ENCODE measurements at regions not wholly inside any gene's neighbourhood (a gene's known extent, or its start where the extent isn't known, plus 50 kb on each side); places are given as distances from the start of the nearest gene placed in this dataset.
"Not testable (repeated sequence)": the region's sequence is repeated elsewhere in the genome, so short reads cannot be mapped to it uniquely, and the experiment has no call there.

GRCh38 chr10:33498391-33498891, 164.0 kb upstream of the NRP1 start:
- DNase-seq: peak; percentile 89

DNA sequence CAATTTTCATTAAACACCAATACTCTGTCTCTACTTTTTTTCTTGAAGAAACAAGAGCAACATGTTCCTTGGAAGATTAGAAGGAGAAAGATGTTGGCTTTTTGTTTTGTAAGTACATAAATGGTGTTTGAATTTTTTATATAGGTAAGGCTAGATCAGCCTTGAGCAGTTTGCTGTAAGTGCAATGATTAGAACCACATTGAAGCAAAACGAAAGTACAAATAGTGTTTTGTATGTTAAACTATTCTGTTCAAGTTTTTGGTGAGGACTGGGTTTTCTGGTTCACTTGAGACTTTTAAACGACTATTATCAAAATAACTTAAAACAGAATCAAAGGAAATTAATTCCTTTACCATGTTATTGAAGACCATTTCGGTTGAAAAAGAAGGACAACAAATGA, 162.9 kb upstream of the NRP1 start:
- no peak for DNase-seq

DNA sequence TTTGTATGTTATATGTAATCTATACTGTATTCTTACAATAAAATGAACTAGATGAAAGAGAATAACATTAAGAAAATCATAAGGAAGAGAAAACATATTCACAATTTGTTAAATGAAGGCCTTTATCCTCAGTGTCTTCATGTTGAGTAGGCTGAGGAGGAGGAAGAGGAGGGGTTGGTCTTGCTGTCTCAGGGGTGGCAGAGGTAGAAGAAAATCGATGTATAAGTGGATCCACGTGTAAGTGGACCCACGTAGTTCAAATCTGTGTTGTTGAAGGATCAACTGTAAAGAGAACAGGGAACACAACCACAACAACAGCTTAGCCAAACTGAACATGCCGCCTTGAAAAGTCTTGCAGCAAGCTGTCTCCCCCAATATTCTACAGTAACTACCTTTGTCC, 161.6 kb upstream of the NRP1 start:
- DNase-seq: no peak

DNA sequence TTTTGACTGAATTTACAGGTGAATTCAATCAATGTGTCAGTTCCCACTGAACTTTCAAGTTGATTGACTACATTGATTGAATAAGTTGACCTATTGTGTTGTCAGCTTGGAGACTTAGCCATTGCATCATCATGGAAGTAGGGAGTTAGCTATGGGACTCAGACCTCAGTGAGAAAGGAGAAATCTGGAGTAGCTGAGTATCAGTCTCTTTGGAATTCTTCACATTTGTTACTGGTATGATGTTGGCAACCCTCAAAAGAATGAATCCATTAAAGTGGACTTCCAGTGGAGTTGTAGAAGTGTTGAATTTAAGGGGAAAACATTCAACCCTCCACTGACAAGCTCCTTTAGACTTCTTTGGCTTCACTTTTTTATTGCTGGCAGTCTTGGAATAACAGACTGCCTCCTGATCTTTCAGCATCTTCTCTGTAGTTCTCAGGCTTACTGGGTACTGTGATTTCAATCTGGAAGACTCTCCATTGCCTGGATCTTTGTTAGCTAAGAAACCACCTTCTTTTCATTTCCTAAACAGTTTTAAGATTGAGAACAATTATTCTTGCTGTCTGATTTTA, 160.3 kb upstream of the NRP1 start:
- DNase-seq: no peak

GRCh38 chr10:33493978-33494377, 159.5 kb upstream of the NRP1 start:
- DNase-seq: no peak

GRCh38 chr10:33493497-33493896, 159.0 kb upstream of the NRP1 start:
- no peak for DNase-seq

GRCh38 chr10:33492701-33493345, 158.4 kb upstream of the NRP1 start:
- DNase-seq: no peak

DNA sequence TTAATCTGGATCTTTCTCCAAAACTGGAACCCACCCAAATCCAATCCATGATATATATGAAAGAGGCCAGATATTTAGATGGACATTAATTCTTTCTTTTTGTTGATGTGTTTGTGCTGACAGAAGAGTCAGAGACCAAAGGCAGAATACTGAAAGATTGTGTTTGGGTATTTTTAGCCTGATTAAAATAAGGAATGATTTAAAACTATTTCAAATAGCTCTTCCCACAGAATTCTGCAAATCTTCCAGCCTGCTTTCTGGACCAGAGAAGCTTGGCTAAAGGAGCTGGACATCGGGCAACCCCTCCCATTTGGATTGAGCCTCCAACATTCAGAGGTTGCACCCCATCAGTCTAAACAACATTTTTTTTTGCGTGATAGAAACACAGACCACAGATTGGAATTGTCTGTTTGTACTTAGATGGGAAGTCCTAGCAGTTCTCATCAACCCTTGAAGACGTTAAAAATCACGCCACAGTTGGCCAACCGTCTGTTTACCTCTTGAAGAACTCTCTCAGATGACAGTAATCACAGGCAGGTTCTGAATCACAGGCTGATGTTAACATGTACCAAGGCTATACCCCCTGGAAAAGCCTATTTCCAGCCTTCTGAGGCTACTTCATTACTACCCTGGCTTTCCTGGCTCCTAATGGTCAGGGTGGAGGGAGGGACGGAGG, 155.2 kb upstream of the NRP1 start:
- no peak for DNase-seq

GRCh38 chr10:33487014-33487776, 152.7 kb upstream of the NRP1 start:
- DNase-seq: no peak

DNA sequence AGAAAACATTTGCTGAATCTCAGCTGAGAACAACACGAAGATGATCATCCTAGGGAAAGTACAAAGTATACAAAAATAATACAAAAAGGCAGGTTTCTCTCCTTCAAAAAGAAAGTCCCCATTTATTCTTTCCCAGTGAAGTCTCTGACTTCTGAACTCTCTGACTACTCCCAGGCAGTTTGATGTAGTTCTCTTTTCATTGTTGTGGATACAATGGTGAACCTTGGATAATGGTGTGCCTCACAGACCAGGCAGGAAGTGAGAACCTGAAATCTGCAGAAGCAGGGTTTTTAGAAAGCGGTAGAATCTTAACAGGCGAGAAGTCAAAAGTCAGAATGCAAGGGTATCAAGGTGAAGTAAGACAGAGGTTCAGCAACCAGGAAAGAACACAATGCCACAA, 150.8 kb upstream of the NRP1 start:
- no peak for DNase-seq

GRCh38 chr10:33484787-33485186, 150.3 kb upstream of the NRP1 start:
- no peak for DNase-seq

DNA sequence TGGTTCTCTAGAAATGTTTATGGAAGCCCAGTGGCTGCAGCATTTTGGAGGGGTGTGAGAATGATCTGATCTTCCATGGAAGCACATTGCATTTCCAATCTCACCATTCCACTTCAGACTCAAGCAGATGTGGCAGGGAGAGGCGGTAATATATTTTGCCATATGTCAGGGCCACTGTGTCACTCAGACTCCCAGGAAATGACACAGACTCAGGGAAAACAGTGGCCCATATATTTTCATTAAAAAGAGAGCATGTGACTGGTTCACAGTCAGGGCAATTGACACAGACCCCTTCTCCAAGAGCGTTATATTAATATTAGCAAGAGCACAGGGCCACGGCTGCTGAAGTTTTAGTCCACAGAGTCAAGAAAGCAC, 149.3 kb upstream of the NRP1 start:
- no peak for DNase-seq

- DNase-seq: no peak
Observed at GRCh38 chr10:33483124-33483815, 148.8 kb upstream of the NRP1 start.

GRCh38 chr10:33482486-33482885, 148.0 kb upstream of the NRP1 start:
- DNase-seq: no peak

DNA sequence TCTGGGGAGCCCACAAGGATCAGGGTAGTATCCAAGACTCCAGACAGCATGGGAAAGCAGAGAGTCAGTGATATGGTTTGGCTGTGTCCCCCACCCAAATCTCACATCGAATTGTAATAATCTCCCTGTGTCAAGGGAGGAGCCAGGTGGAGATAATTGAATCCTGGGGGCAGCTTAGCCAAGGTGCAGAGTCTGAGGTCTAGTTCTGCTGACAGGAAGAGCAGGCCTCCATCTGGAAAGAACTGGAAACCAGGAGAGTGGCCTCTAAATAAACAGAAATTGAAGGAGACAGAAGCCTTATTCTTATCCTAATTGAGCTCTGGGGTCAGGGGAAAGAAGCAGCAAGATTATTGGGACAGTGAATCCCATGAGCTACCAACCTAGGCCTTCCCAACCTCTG, 146.7 kb upstream of the NRP1 start:
- DNase-seq: no peak

GRCh38 chr10:33480417-33480816, 145.9 kb upstream of the NRP1 start:
- not testable (repeated sequence) for DNase-seq

DNA sequence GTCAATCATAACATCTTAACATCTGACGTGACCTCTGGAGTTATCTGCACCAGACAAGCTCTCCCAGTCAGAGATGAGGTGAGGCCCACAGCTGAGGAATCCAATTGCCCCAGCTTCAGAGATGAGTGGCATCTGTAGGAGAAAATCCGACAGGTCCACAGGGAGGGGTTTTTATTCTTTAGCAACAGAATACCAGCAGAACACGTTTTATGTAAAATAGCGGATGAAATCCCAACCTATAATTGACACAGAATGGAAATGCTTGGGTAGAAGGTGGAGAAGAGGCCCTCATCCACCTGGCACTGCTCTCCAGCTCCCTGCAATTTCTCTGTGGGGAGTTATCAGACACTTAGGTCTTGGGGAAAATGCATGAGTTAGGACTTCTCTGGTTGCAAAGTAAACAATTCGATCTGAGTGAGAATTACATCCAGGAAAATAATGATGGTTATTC, 144.2 kb upstream of the NRP1 start:
- DNase-seq: no peak

GRCh38 chr10:33478089-33478674, 143.7 kb upstream of the NRP1 start:
- no peak for DNase-seq

DNA sequence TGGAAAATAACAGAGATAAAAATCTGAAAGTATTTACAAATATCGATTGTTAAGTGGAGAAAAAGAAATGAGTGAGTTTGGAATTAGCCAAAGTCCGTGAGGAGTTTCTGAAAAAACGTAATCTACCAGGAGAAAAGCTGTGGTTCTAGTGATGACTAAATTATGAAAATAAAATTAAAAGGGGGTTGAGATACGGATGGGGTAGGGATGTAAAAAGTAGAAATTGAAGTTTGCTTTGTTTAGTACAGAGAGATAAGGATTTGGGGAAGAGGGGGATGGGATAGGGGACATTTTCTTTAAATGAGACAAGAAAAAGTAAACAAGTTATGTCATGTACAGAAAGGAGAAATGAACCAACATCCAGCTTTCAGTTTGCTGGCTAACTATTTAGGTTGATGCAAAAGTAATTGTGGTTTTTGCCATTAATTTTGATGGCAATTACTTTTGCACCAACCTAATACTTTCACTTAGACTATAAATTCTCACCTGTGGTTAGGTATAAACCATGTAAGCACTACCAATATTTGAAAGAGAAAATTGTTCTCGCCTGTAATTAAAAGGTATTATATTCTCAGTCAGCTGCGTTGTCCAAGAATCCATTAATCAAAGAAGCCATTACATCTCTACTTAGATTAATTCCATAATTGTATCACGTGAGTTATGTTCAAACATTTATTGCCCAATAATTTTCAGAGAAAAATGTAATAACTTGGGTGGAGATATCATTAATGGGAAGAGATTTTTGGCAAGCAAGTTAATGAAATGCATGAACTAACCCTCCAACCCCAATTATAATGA, 143.0 kb upstream of the NRP1 start:
- no peak for DNase-seq

GRCh38 chr10:33476757-33477273, 142.3 kb upstream of the NRP1 start:
- DNase-seq: no peak

DNA sequence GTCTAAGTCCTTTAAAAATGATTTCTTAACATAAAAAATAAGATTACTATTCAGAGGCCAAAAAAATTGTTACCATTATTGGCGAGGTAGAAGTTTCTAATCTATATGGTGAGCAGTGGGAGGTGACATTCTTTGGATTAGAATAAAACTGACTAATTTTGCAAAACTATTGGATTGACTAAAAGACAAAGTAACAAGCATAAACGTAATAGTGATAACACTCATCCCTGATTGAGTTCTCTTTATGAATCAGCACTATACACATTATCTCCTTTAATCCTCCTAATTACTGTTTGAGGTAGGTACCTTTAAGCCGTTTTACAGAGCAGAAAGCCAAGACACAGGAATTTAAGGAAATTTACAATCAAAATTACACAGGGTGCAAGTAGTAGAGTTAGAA, 139.2 kb upstream of the NRP1 start:
- DNase-seq: no peak

Measured in renal pelvis (tissue), 1 donor.